ENCODE measurements at regions not wholly inside any gene's neighbourhood (a gene's known extent, or its start where the extent isn't known, plus 50 kb on each side); places are given as distances from the start of the nearest gene placed in this dataset.

DNA sequence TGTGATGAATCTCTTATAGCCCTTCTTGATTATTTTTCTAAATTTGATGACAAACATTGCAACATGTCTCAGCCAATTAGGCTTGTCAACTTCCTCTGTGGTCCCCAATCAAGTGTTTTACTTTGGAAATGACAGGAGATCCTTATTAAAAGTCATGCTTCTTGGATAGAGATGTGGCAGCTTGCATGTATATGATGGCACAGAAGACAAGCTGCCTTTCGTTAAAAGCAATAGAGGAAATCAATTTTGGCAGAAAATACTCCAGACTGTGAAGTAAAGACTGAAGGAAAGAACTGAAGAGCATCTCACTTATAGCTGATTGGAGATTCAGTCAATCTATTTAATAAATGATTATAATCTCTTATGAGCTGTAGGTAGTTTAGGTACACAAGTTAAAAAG, 419.6 kb downstream of the PCDH7 start:
- ChIA-PET POLR2A (no interaction called here), CTCF (no interaction called here)
- Histone ChIP-seq H3K9me3 (no peaks in the 10 kb centered on the region), H3K27ac (no peak overlapping the region), H3K4me3 (no peak overlapping the region), H3K4me2 (no peak overlapping the region), H3K4me1 (no peaks in the 10 kb centered on the region)
- ATAC-seq (no peak), DNase-seq (ENCODE audit: low read depth in 1 of 2, low spot score in 1 of 2) (no peak), FAIRE-seq (no peak)
- WGBS (ENCODE audit: missing lambda C conversion rate): 0% methylated on average over 1 of the region's 1 CpG
- no peak for TF ChIP-seq POLR2AphosphoS2 (conservative IDR thresholded peaks at IDR 0.05; ENCODE audit: low read length)

DNA sequence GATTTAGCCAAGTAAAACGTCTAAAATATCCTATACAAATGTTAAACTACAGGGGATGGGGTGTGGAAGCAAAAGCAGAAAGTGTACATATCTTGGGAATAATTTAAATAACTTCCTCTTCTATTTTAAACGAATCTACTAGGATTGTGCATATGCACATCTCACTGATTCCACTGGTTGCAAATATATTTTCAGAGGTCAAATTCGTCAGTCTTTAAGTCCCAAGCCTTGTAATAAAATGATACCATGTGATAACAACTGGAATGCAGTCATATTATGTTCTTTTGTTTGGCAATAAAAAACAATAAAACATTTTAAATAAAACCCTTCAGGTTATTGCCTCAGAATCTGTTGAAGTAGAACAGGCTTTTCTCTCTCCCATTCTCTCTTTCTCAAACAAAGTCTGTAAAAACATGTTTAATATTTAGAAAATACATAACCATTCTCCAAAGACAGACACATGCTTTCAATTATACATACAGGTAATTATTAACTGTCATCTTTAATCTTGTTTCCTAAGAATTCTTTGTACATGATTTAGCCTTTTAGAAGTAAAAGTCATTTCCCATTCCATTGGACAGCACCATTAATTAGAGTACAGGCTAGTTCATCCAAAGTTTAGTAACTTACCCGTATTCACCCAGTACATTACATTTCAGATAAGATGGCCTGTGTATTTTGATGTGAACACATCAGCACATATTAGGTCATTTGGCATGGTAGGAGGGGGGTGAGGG, 421.1 kb downstream of the PCDH7 start:
- no peak overlapping the region for H3K27ac ChIP-seq
- FAIRE-seq (no peak), DNase-seq (ENCODE audit: low read depth in 1 of 2, low spot score in 1 of 2) (no peak), ATAC-seq (no peak)
- CTCF ChIA-PET: no interaction called here
- H3K4me3 ChIP-seq: no peak overlapping the region
- 19% methylated on average over 4 of the region's 4 CpGs for whole genome bisulfite sequencing (ENCODE audit: missing lambda C conversion rate)
- peaks cover 4% of the 10 kb centered on the region; the same call in 1 of the 3 replicates for H3K4me1 ChIP-seq
- POLR2A ChIA-PET: no interaction called here
- H3K4me2 ChIP-seq: no peak overlapping the region
- no peaks in the 10 kb centered on the region for H3K9me3 ChIP-seq
- TF ChIP-seq, protein P1, sequence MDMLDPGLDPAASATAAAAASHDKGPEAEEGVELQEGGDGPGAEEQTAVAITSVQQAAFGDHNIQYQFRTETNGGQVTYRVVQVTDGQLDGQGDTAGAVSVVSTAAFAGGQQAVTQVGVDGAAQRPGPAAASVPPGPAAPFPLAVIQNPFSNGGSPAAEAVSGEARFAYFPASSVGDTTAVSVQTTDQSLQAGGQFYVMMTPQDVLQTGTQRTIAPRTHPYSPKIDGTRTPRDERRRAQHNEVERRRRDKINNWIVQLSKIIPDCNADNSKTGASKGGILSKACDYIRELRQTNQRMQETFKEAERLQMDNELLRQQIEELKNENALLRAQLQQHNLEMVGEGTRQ (IDR thresholded peaks at IDR 0.05): no peak
- TF ChIP-seq HEYL (CRISPR knock-in tag; IDR thresholded peaks at IDR 0.05): no peak
- TF ChIP-seq TP53 (CRISPR knock-in tag; IDR thresholded peaks at IDR 0.05): no peak
- TF ChIP-seq RNF2 (IDR thresholded peaks at IDR 0.05; ENCODE audit: borderline replicate concordance, low read depth): no peak
- TF ChIP-seq HOXB13 (CRISPR knock-in tag; IDR thresholded peaks at IDR 0.05; ENCODE audit: low read depth): no peak
- TF ChIP-seq TFCP2L1 (CRISPR knock-in tag; IDR thresholded peaks at IDR 0.05): no peak
- TF ChIP-seq SMC3 (IDR thresholded peaks at IDR 0.05): no peak
- TF ChIP-seq, protein P2, sequence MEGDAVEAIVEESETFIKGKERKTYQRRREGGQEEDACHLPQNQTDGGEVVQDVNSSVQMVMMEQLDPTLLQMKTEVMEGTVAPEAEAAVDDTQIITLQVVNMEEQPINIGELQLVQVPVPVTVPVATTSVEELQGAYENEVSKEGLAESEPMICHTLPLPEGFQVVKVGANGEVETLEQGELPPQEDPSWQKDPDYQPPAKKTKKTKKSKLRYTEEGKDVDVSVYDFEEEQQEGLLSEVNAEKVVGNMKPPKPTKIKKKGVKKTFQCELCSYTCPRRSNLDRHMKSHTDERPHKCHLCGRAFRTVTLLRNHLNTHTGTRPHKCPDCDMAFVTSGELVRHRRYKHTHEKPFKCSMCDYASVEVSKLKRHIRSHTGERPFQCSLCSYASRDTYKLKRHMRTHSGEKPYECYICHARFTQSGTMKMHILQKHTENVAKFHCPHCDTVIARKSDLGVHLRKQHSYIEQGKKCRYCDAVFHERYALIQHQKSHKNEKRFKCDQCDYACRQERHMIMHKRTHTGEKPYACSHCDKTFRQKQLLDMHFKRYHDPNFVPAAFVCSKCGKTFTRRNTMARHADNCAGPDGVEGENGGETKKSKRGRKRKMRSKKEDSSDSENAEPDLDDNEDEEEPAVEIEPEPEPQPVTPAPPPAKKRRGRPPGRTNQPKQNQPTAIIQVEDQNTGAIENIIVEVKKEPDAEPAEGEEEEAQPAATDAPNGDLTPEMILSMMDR (IDR thresholded peaks at IDR 0.05): no peak
- no peak for TF ChIP-seq ZNF302 (CRISPR knock-in tag; IDR thresholded peaks at IDR 0.05)

DNA sequence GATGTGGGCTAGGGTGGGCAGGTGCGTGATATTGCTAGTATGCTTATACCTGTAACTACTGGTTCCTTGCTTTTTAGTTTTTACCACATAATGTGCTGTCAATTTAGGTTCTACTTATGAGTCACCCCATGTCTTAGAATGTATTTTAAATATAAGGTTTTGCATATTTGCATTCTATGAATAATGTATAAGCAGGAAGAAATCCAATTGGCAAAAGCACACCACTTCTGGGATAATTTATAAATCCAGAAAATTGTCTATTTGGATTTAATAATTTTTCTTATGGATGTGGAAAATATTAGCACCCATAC, 421.6 kb downstream of the PCDH7 start:
- FAIRE-seq (no peak), ATAC-seq (no peak), DNase-seq (ENCODE audit: low read depth in 1 of 2, low spot score in 1 of 2) (no peak)
- TF ChIP-seq EP300 (IDR thresholded peaks at IDR 0.05) (no peak), SREBF2 (IDR thresholded peaks at IDR 0.05) (no peak), JUNB (IDR thresholded peaks at IDR 0.05) (no peak), ZNF302 (CRISPR knock-in tag; IDR thresholded peaks at IDR 0.05) (no peak), CBX2 (IDR thresholded peaks at IDR 0.05; ENCODE audit: borderline replicate concordance, low read depth) (no peak), CHD2 (IDR thresholded peaks at IDR 0.05; ENCODE audit: low read length, partially characterized antibody) (no peak), NR3C1 (IDR thresholded peaks at IDR 0.05) (no peak), TFCP2L1 (CRISPR knock-in tag; IDR thresholded peaks at IDR 0.05) (no peak), NFE2L2 (conservative IDR thresholded peaks at IDR 0.05; ENCODE audit: low read length) (no peak), CEBPB (IDR thresholded peaks at IDR 0.05) (no peak), TP53 (CRISPR knock-in tag; IDR thresholded peaks at IDR 0.05) (no peak), ZSCAN20 (CRISPR knock-in tag; IDR thresholded peaks at IDR 0.05) (no peak), RAD21 (conservative IDR thresholded peaks at IDR 0.05 in 1 of 2, IDR thresholded peaks at IDR 0.05 in 1 of 2) (no peak), POLR2A (IDR thresholded peaks at IDR 0.05; ENCODE audit: low read length) (no peak), JUN (IDR thresholded peaks at IDR 0.05) (no peak)
- TF ChIP-seq, protein P1 (IDR thresholded peaks at IDR 0.05): no peak
- TF ChIP-seq, protein P3, sequence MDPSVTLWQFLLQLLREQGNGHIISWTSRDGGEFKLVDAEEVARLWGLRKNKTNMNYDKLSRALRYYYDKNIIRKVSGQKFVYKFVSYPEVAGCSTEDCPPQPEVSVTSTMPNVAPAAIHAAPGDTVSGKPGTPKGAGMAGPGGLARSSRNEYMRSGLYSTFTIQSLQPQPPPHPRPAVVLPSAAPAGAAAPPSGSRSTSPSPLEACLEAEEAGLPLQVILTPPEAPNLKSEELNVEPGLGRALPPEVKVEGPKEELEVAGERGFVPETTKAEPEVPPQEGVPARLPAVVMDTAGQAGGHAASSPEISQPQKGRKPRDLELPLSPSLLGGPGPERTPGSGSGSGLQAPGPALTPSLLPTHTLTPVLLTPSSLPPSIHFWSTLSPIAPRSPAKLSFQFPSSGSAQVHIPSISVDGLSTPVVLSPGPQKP (IDR thresholded peaks at IDR 0.05; ENCODE audit: low read depth, low read length): no peak
- TF ChIP-seq, protein P4, sequence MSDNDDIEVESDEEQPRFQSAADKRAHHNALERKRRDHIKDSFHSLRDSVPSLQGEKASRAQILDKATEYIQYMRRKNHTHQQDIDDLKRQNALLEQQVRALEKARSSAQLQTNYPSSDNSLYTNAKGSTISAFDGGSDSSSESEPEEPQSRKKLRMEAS (IDR thresholded peaks at IDR 0.05): no peak
- Histone ChIP-seq H3K9me3 (no peaks in the 10 kb centered on the region), H3K27ac (no peak overlapping the region), H3K4me1 (peaks cover 4% of the 10 kb centered on the region; the same call in 1 of the 3 replicates), H3K4me3 (no peak overlapping the region), H3K4me2 (no peak overlapping the region)
- ChIA-PET CTCF (no interaction called here), POLR2A (no interaction called here)
- 53% methylated on average over 1 of the region's 1 CpG for WGBS (ENCODE audit: missing lambda C conversion rate)
